ENCODE measurements at regions not wholly inside any gene's neighbourhood (a gene's known extent, or its start where the extent isn't known, plus 50 kb on each side); places are given as distances from the start of the nearest gene placed in this dataset.

- no peaks in the 10 kb centered on the region for H3K27me3 ChIP-seq (replicated peaks in 2 of 5; ENCODE audit: control insufficient read depth in 4 of 5, insufficient read depth in 5 of 5, low read length in 4 of 5)
- POLR2A ChIA-PET: no interaction called here
- H3K9me3 ChIP-seq (ENCODE audit: control extremely low read depth in 1 of 5, control insufficient read depth in 4 of 5, insufficient read depth in 2 of 5, low read depth in 1 of 5, low read length in 4 of 5): no peaks in the 10 kb centered on the region
- H3K4me3 ChIP-seq (ENCODE audit: control insufficient read depth in 1 of 7, extremely low read depth in 1 of 7, insufficient read depth in 4 of 7, low read depth in 2 of 7, low read length in 6 of 7): no peak overlapping the region
- no peaks in the 10 kb centered on the region for H3K36me3 ChIP-seq (ENCODE audit: control insufficient read depth in 4 of 4, insufficient read depth in 4 of 4, low read length in 3 of 4)
- H3K4me1 ChIP-seq (ENCODE audit: control extremely low read depth in 1 of 4, control insufficient read depth in 4 of 4, insufficient read depth in 4 of 4, low read length in 3 of 4): no peaks in the 10 kb centered on the region
- CTCF ChIA-PET: interaction anchor here (0.6 to 6.9 kb wide), 13 partner anchors 10 to 1341 kb away, joined by 3 to 85 read pairs (median 5); partner anchors contain the start of gene DAB2
- no peak overlapping the region for H3K27ac ChIP-seq (ENCODE audit: insufficient read depth in 1 of 2, low read depth in 1 of 2, low read length in 2 of 2, poor library complexity in 1 of 2, severe bottlenecking in 2 of 2)
- WGBS (ENCODE audit: insufficient coverage): 39% methylated on average over 4 of the region's 4 CpGs
- DNase-seq: peak; percentile 30 to 65 (median 59)
Measured at GRCh38 chr5:39570403-39571027, 145.7 kb upstream of the DAB2 start.

- Histone ChIP-seq H3K27ac (ENCODE audit: insufficient read depth in 1 of 2, low read depth in 1 of 2, low read length in 2 of 2, poor library complexity in 1 of 2, severe bottlenecking in 2 of 2) (no peak overlapping the region), H3K9me3 (ENCODE audit: control extremely low read depth in 1 of 5, control insufficient read depth in 4 of 5, insufficient read depth in 2 of 5, low read depth in 1 of 5, low read length in 4 of 5) (no peaks in the 10 kb centered on the region), H3K36me3 (ENCODE audit: control insufficient read depth in 4 of 4, insufficient read depth in 4 of 4, low read length in 3 of 4) (no peaks in the 10 kb centered on the region), H3K27me3 (replicated peaks in 2 of 5; ENCODE audit: control insufficient read depth in 4 of 5, insufficient read depth in 5 of 5, low read length in 4 of 5) (no peaks in the 10 kb centered on the region), H3K4me1 (ENCODE audit: control extremely low read depth in 1 of 4, control insufficient read depth in 4 of 4, insufficient read depth in 4 of 4, low read length in 3 of 4) (no peaks in the 10 kb centered on the region), H3K4me3 (ENCODE audit: control insufficient read depth in 1 of 7, extremely low read depth in 1 of 7, insufficient read depth in 4 of 7, low read depth in 2 of 7, low read length in 6 of 7) (no peak overlapping the region)
- CTCF ChIA-PET: interaction anchor here (1.8 to 6.9 kb wide), 3 partner anchors 11 to 192 kb away, joined by 6 to 85 read pairs (median 11); no protein-coding TSS in a partner anchor
- no peak for DNase-seq
- 94% methylated on average over 3 of the region's 3 CpGs for WGBS (ENCODE audit: insufficient coverage)
- POLR2A ChIA-PET: no interaction called here
Measured at GRCh38 chr5:39569857-39570256, 145.1 kb upstream of the DAB2 start.

GRCh38 chr5:39566891-39567290, 142.1 kb upstream of the DAB2 start:
- no peak for DNase-seq
- H3K27me3 ChIP-seq (replicated peaks in 2 of 5; ENCODE audit: control insufficient read depth in 4 of 5, insufficient read depth in 5 of 5, low read length in 4 of 5): no peaks in the 10 kb centered on the region
- no peak overlapping the region for H3K4me3 ChIP-seq (ENCODE audit: control insufficient read depth in 1 of 7, extremely low read depth in 1 of 7, insufficient read depth in 4 of 7, low read depth in 2 of 7, low read length in 6 of 7)
- H3K36me3 ChIP-seq (ENCODE audit: control insufficient read depth in 4 of 4, insufficient read depth in 4 of 4, low read length in 3 of 4): no peaks in the 10 kb centered on the region
- H3K4me1 ChIP-seq (ENCODE audit: control extremely low read depth in 1 of 4, control insufficient read depth in 4 of 4, insufficient read depth in 4 of 4, low read length in 3 of 4): no peaks in the 10 kb centered on the region
- H3K27ac ChIP-seq (ENCODE audit: insufficient read depth in 1 of 2, low read depth in 1 of 2, low read length in 2 of 2, poor library complexity in 1 of 2, severe bottlenecking in 2 of 2): no peak overlapping the region
- ChIA-PET POLR2A (no interaction called here), CTCF (interaction anchor here (0.8 to 3.4 kb wide), 5 partner anchors 11 to 191 kb away, joined by 3 to 11 read pairs (median 8); no protein-coding TSS in a partner anchor)
- H3K9me3 ChIP-seq (ENCODE audit: control extremely low read depth in 1 of 5, control insufficient read depth in 4 of 5, insufficient read depth in 2 of 5, low read depth in 1 of 5, low read length in 4 of 5): no peaks in the 10 kb centered on the region

- H3K9me3 ChIP-seq (ENCODE audit: control extremely low read depth in 1 of 5, control insufficient read depth in 4 of 5, insufficient read depth in 2 of 5, low read depth in 1 of 5, low read length in 4 of 5): no peaks in the 10 kb centered on the region
- 92% methylated on average over 2 of the region's 3 CpGs for WGBS (ENCODE audit: insufficient coverage)
- no peaks in the 10 kb centered on the region for H3K4me1 ChIP-seq (ENCODE audit: control extremely low read depth in 1 of 4, control insufficient read depth in 4 of 4, insufficient read depth in 4 of 4, low read length in 3 of 4)
- H3K27me3 ChIP-seq (replicated peaks in 2 of 5; ENCODE audit: control insufficient read depth in 4 of 5, insufficient read depth in 5 of 5, low read length in 4 of 5): no peaks in the 10 kb centered on the region
- ChIA-PET CTCF (interaction anchor here (1.2 to 3.4 kb wide), 4 partner anchors 12 to 190 kb away, joined by 3 to 11 read pairs (median 8); no protein-coding TSS in a partner anchor), POLR2A (no interaction called here)
- H3K4me3 ChIP-seq (ENCODE audit: control insufficient read depth in 1 of 7, extremely low read depth in 1 of 7, insufficient read depth in 4 of 7, low read depth in 2 of 7, low read length in 6 of 7): no peak overlapping the region
- no peak for DNase-seq
- H3K27ac ChIP-seq (ENCODE audit: insufficient read depth in 1 of 2, low read depth in 1 of 2, low read length in 2 of 2, poor library complexity in 1 of 2, severe bottlenecking in 2 of 2): no peak overlapping the region
- H3K36me3 ChIP-seq (ENCODE audit: control insufficient read depth in 4 of 4, insufficient read depth in 4 of 4, low read length in 3 of 4): no peaks in the 10 kb centered on the region
Measured at GRCh38 chr5:39566029-39566428, 141.2 kb upstream of the DAB2 start.

GRCh38 chr5:39561421-39561820, 136.6 kb upstream of the DAB2 start:
- H3K36me3 ChIP-seq (ENCODE audit: control insufficient read depth in 4 of 4, insufficient read depth in 4 of 4, low read length in 3 of 4): no peaks in the 10 kb centered on the region
- DNase-seq: no peak
- no peaks in the 10 kb centered on the region for H3K9me3 ChIP-seq (ENCODE audit: control extremely low read depth in 1 of 5, control insufficient read depth in 4 of 5, insufficient read depth in 2 of 5, low read depth in 1 of 5, low read length in 4 of 5)
- H3K27ac ChIP-seq (ENCODE audit: insufficient read depth in 1 of 2, low read depth in 1 of 2, low read length in 2 of 2, poor library complexity in 1 of 2, severe bottlenecking in 2 of 2): no peak overlapping the region
- WGBS (ENCODE audit: insufficient coverage): 93% methylated on average over 1 of the region's 2 CpGs
- H3K4me3 ChIP-seq (ENCODE audit: control insufficient read depth in 1 of 7, extremely low read depth in 1 of 7, insufficient read depth in 4 of 7, low read depth in 2 of 7, low read length in 6 of 7): no peak overlapping the region
- H3K27me3 ChIP-seq (replicated peaks in 2 of 5; ENCODE audit: control insufficient read depth in 4 of 5, insufficient read depth in 5 of 5, low read length in 4 of 5): no peaks in the 10 kb centered on the region
- CTCF ChIA-PET: no interaction called here
- POLR2A ChIA-PET: no interaction called here
- H3K4me1 ChIP-seq (ENCODE audit: control extremely low read depth in 1 of 4, control insufficient read depth in 4 of 4, insufficient read depth in 4 of 4, low read length in 3 of 4): no peaks in the 10 kb centered on the region

- WGBS (ENCODE audit: insufficient coverage): no CpG with 5 or more reads among the region's 2 CpGs
Measured at GRCh38 chr5:39560726-39561125, 135.9 kb upstream of the DAB2 start.

GRCh38 chr5:39559923-39560322, 135.1 kb upstream of the DAB2 start:
- no peak overlapping the region for H3K4me3 ChIP-seq (ENCODE audit: control insufficient read depth in 1 of 7, extremely low read depth in 1 of 7, insufficient read depth in 4 of 7, low read depth in 2 of 7, low read length in 6 of 7)
- WGBS (ENCODE audit: insufficient coverage): 100% methylated on average over 1 of the region's 2 CpGs
- ChIA-PET POLR2A (no interaction called here), CTCF (interaction anchor here (1.0 kb wide), 1 partner anchor 11 kb away, joined by 3 read pairs; no protein-coding TSS in a partner anchor)
- no peaks in the 10 kb centered on the region for H3K27me3 ChIP-seq (replicated peaks in 2 of 5; ENCODE audit: control insufficient read depth in 4 of 5, insufficient read depth in 5 of 5, low read length in 4 of 5)
- H3K36me3 ChIP-seq (ENCODE audit: control insufficient read depth in 4 of 4, insufficient read depth in 4 of 4, low read length in 3 of 4): no peaks in the 10 kb centered on the region
- H3K9me3 ChIP-seq (ENCODE audit: control extremely low read depth in 1 of 5, control insufficient read depth in 4 of 5, insufficient read depth in 2 of 5, low read depth in 1 of 5, low read length in 4 of 5): no peaks in the 10 kb centered on the region
- DNase-seq: no peak
- no peak overlapping the region for H3K27ac ChIP-seq (ENCODE audit: insufficient read depth in 1 of 2, low read depth in 1 of 2, low read length in 2 of 2, poor library complexity in 1 of 2, severe bottlenecking in 2 of 2)
- no peaks in the 10 kb centered on the region for H3K4me1 ChIP-seq (ENCODE audit: control extremely low read depth in 1 of 4, control insufficient read depth in 4 of 4, insufficient read depth in 4 of 4, low read length in 3 of 4)

More at GRCh38 chr5:39560726-39561125, 135.9 kb upstream of the DAB2 start:
- H3K36me3 ChIP-seq (ENCODE audit: control insufficient read depth in 4 of 4, insufficient read depth in 4 of 4, low read length in 3 of 4): no peaks in the 10 kb centered on the region
- DNase-seq: no peak
- POLR2A ChIA-PET: no interaction called here
- H3K4me1 ChIP-seq (ENCODE audit: control extremely low read depth in 1 of 4, control insufficient read depth in 4 of 4, insufficient read depth in 4 of 4, low read length in 3 of 4): no peaks in the 10 kb centered on the region
- H3K9me3 ChIP-seq (ENCODE audit: control extremely low read depth in 1 of 5, control insufficient read depth in 4 of 5, insufficient read depth in 2 of 5, low read depth in 1 of 5, low read length in 4 of 5): no peaks in the 10 kb centered on the region
- H3K27ac ChIP-seq (ENCODE audit: insufficient read depth in 1 of 2, low read depth in 1 of 2, low read length in 2 of 2, poor library complexity in 1 of 2, severe bottlenecking in 2 of 2): no peak overlapping the region
- CTCF ChIA-PET: interaction anchor here (1.0 kb wide), 1 partner anchor 10 kb away, joined by 3 read pairs; no protein-coding TSS in a partner anchor
- H3K27me3 ChIP-seq (replicated peaks in 2 of 5; ENCODE audit: control insufficient read depth in 4 of 5, insufficient read depth in 5 of 5, low read length in 4 of 5): no peaks in the 10 kb centered on the region
- no peak overlapping the region for H3K4me3 ChIP-seq (ENCODE audit: control insufficient read depth in 1 of 7, extremely low read depth in 1 of 7, insufficient read depth in 4 of 7, low read depth in 2 of 7, low read length in 6 of 7)

All from common myeloid progenitor, CD34-positive (primary cell).